Glutamatergic neuron (in vitro differentiated cells): ENCODE measurements at regions not wholly inside any gene's neighbourhood (a gene's known extent, or its start where the extent isn't known, plus 50 kb on each side); places are given as distances from the start of the nearest gene placed in this dataset.

ENCODE experiments used
- DNase-seq: peaks from one replicate; pipeline ENCODE4 v3.0.0; 2022
- H3K27ac Mint-ChIP-seq: one replicate; pipeline ENCODE4 v1.8.0; 2020; ENCODE audit warnings: mild to moderate bottlenecking, mixed read lengths, inconsistent platforms; ENCODE audit not compliant: unreplicated experiment
- H3K27me3 Mint-ChIP-seq: one replicate; pipeline ENCODE4 v1.8.0; 2020; ENCODE audit warnings: mild to moderate bottlenecking, moderate library complexity, mixed read lengths, inconsistent platforms; ENCODE audit not compliant: unreplicated experiment
- H3K36me3 Mint-ChIP-seq: one replicate; pipeline ENCODE4 v1.8.0; 2020; ENCODE audit warnings: mild to moderate bottlenecking, mixed read lengths, inconsistent platforms; ENCODE audit not compliant: unreplicated experiment
- H3K4me1 Mint-ChIP-seq: one replicate; pipeline ENCODE4 v1.8.0; 2020; ENCODE audit warnings: mild to moderate bottlenecking, low read depth, mixed read lengths, inconsistent platforms; ENCODE audit not compliant: unreplicated experiment
- H3K4me3 Mint-ChIP-seq: one replicate; pipeline ENCODE4 v1.8.0; 2020; ENCODE audit warnings: mild to moderate bottlenecking, mixed read lengths, inconsistent platforms; ENCODE audit not compliant: unreplicated experiment
- H3K9me3 Mint-ChIP-seq: one replicate; pipeline ENCODE4 v1.8.0; 2020; ENCODE audit warnings: mild to moderate bottlenecking, moderate library complexity, mixed read lengths, inconsistent platforms; ENCODE audit not compliant: unreplicated experiment
- TF ChIP-seq, protein P1 (sequence below): fragments of 200-600 bp; sonication (generic); IDR thresholded peaks from one replicate; pipeline ENCODE4 v1.5.0; 2021; ENCODE audit not compliant: partially characterized antibody, unreplicated experiment

DNA sequence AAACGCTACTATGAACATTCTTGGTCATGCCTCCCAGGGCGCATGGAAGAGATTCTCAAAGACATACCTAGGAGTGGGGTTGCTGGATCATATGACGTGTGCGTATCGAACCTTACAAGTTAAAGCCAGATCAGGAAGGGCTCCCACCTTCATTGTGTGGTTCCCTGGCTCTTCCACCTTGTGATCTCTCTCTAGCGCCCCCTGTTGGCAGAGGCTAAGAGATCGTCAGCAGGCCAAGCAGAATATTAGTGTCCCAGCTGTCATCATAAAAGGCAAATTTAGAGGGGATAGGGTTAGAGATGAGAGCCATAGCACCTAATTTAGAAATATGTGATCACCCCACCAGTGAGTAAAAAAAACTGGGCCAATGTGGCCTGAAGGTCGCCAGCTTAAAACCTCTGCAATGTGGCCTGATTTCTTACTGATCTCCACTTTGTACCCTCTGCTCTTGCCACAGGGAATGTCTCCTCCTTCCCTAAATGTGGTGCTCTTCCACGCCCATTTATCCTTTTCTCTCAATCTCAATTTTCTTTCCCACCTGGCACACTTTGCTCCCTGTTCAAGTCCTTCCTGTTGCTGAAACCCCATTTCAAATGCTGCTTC is 91.7 kb upstream of the SHB start:
- peaks cover 2% of the 10 kb centered on the region for H3K4me1 Mint-ChIP-seq
- peaks cover 7% of the 10 kb centered on the region for H3K27me3 Mint-ChIP-seq
- H3K36me3 Mint-ChIP-seq = no peaks in the 10 kb centered on the region
- no peak overlapping the region for H3K27ac Mint-ChIP-seq
- TF ChIP-seq, protein P1, sequence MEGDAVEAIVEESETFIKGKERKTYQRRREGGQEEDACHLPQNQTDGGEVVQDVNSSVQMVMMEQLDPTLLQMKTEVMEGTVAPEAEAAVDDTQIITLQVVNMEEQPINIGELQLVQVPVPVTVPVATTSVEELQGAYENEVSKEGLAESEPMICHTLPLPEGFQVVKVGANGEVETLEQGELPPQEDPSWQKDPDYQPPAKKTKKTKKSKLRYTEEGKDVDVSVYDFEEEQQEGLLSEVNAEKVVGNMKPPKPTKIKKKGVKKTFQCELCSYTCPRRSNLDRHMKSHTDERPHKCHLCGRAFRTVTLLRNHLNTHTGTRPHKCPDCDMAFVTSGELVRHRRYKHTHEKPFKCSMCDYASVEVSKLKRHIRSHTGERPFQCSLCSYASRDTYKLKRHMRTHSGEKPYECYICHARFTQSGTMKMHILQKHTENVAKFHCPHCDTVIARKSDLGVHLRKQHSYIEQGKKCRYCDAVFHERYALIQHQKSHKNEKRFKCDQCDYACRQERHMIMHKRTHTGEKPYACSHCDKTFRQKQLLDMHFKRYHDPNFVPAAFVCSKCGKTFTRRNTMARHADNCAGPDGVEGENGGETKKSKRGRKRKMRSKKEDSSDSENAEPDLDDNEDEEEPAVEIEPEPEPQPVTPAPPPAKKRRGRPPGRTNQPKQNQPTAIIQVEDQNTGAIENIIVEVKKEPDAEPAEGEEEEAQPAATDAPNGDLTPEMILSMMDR = peak; percentile 95
- no peaks in the 10 kb centered on the region for H3K9me3 Mint-ChIP-seq
- DNase-seq = peak; percentile 76
- no peak overlapping the region for H3K4me3 Mint-ChIP-seq

DNA sequence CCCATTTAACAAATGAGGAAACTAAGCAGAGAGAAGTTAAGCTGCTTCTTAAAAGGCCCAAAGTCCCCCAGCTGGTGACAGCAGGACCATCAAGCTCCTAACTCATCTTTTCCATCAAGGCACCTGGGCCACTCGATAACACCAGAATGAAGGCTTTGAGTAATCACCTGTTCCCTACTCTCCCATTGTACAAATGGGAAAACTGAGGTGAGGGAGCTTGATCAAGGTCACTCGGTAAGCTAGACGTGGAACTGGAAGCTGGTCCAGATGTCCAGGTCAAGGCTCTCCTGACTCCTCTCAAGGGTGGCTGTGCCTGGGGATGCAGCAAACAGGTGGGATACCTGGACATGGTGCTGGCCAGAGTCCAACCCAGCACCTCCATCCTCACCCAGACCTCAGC is 90.6 kb upstream of the SHB start:
- H3K36me3 Mint-ChIP-seq = no peaks in the 10 kb centered on the region
- no peak overlapping the region for H3K27ac Mint-ChIP-seq
- H3K4me3 Mint-ChIP-seq = no peak overlapping the region
- no peaks in the 10 kb centered on the region for H3K9me3 Mint-ChIP-seq
- peaks cover 8% of the 10 kb centered on the region for H3K4me1 Mint-ChIP-seq
- no peak for DNase-seq
- peaks cover 4% of the 10 kb centered on the region for H3K27me3 Mint-ChIP-seq
- TF ChIP-seq, protein P1 = no peak

DNA sequence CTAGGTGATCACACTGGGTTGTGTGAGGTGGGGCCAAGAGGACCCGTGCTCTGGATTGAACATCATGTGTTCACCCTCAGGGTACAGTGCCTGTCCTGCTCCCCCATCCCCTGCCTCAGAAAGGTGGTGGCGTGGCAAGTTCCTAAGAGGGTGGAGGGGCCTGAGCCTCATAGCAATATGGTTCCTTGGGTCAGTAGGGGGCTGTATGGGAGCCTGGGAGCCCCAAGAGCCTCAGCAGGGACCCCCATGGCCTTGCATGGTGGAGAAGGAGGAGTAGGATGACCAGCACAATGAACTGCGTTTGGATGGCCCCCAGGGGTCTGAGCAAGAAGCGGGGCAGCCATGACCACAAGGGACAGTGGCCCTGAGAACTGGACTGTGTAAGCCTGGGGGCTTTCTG is 89.6 kb upstream of the SHB start:
- DNase-seq = no peak
- H3K9me3 Mint-ChIP-seq = no peaks in the 10 kb centered on the region
- no peak overlapping the region for H3K27ac Mint-ChIP-seq
- TF ChIP-seq, protein P1 = no peak
- H3K4me3 Mint-ChIP-seq = no peak overlapping the region
- H3K36me3 Mint-ChIP-seq = no peaks in the 10 kb centered on the region
- H3K4me1 Mint-ChIP-seq = peaks cover 14% of the 10 kb centered on the region
- H3K27me3 Mint-ChIP-seq = peaks cover 4% of the 10 kb centered on the region

DNA sequence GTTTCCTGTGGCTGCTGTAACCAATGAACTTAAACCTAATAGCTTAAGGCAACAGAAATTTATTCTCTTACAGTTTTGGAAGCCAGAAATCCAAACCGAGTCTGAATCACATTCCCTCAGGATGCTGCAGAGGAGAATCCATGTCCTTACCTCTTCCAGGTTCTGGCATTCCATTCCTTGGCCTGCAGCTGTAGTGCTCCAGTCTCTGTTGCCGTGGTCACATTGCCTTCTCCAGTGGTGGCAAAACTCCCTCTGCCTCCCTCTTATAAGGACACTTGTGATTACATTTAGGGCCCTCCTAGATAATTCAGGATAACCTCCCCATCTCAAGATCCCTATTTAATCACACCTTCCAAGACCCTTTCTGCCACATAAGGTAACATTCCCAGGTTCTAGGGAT is 88.7 kb upstream of the SHB start:
- H3K4me1 Mint-ChIP-seq = peaks cover 12% of the 10 kb centered on the region
- peaks cover 4% of the 10 kb centered on the region for H3K27me3 Mint-ChIP-seq
- TF ChIP-seq, protein P1 = no peak
- no peaks in the 10 kb centered on the region for H3K9me3 Mint-ChIP-seq
- H3K36me3 Mint-ChIP-seq = no peaks in the 10 kb centered on the region
- no peak for DNase-seq
- H3K4me3 Mint-ChIP-seq = no peak overlapping the region
- H3K27ac Mint-ChIP-seq = no peak overlapping the region

DNA sequence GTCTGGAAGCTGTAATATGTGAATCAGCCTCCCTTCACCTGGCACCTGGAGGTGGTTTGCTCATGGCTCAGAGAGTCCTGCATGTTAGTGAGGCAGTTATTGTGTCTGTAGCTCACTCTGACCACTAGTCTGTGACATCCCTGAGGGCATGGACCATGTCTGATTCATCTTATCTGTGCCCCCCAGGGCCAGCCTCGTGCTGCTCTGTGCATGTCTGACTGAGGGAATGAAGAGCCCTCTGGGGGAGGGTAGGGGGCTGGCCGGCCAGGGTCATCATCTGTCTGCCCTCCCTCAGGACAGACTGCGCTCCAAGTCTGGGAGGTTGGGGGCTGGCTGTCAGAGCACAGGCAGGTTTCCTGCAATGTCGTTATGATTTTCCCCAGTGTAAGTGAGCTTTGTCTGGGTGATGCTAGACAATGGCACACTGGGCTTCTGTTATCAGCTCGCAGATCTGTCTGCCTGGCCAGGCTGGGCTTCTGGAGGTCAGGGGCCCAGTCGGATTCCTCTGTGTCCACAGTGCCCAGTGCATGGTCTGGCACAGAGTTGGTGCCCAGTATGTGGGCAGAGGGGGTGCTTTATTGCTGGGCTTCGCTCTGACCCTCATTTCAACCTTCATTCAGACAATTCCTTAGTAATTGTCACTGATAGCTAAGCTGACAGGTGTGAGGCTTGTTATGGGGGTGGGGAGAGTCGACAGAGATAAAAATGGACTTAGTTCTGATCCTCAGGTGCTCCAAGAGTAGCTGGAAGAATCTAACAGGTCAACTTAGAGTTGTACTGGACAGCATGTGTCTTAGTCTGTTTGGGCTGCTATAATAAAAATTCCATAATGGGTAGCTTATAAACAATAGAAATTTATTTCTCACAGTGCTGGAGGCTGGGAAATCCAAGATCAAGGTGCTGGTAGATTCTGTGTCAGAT is 85.7 kb upstream of the SHB start:
- Mint-ChIP-seq H3K27me3 (no peaks in the 10 kb centered on the region), H3K36me3 (no peaks in the 10 kb centered on the region), H3K9me3 (no peaks in the 10 kb centered on the region), H3K4me1 (peaks cover 11% of the 10 kb centered on the region), H3K27ac (no peak overlapping the region), H3K4me3 (no peak overlapping the region)
- DNase-seq = peak; percentile 24
- TF ChIP-seq, protein P1 = no peak
